Upper lobe of left lung (tissue), 6 donors: ENCODE measurements at regions not wholly inside any gene's neighbourhood (a gene's known extent, or its start where the extent isn't known, plus 50 kb on each side); places are given as distances from the start of the nearest gene placed in this dataset.
A peak's percentile ranks its signal among the peaks of the same experiment; 100 is the strongest.

ENCODE experiments used
- ATAC-seq, 2 donors: fragments of 200-7000 bp; cut with Tn5 transposase; one replicate each; pipeline ENCODE4 v1.9.1; 2022; ENCODE audit warnings: mild to moderate bottlenecking in 2 of 2, moderate library complexity in 2 of 2; ENCODE audit not compliant: low FRiP score in 2 of 2
- DNase-seq, 2 donors: peaks; one replicate each; pipeline ENCODE4 v3.0.0-alpha.2; 2019 to 2020
- H3K27ac ChIP-seq, 4 donors: fragments of 200-600 bp; sonication (generic); one replicate each; pipeline ENCODE4 v1.5.1; 2016 to 2019
- H3K27me3 ChIP-seq, 4 donors: fragments of 200-600 bp; sonication (generic); one replicate each; pipeline ENCODE4 v1.5.1; 2017 to 2019
- H3K36me3 ChIP-seq, 4 donors: fragments of 200-600 bp; sonication (generic); one replicate each; pipeline ENCODE4 v1.5.1; 2016 to 2019
- H3K4me1 ChIP-seq, 4 donors: fragments of 200-600 bp; sonication (generic); one replicate each; pipeline ENCODE4 v1.5.1; 2018 to 2019
- H3K4me3 ChIP-seq, 4 donors: fragments of 200-600 bp; sonication (generic); one replicate each; pipeline ENCODE4 v1.5.1; 2017 to 2019; ENCODE audit warnings: mild to moderate bottlenecking in 2 of 4, moderate library complexity in 1 of 4
- H3K9me3 ChIP-seq, 4 donors: fragments of 200-600 bp; sonication (generic); one replicate each; pipeline ENCODE4 v1.5.1; 2018 to 2019
- EP300 ChIP-seq, 4 donors: sonication (generic); formaldehyde crosslinking; IDR thresholded peaks; one replicate each; pipeline ENCODE4 v1.5.1; 2017; ENCODE audit warnings: antibody characterized with exemption in 4 of 4, control low read depth in 2 of 4
- POLR2A ChIP-seq, 4 donors: fragments of 450-650 bp; IDR thresholded peaks; one replicate each; pipeline ENCODE4 v1.5.1; 2016 to 2017; ENCODE audit warnings: antibody characterized with exemption in 4 of 4, mild to moderate bottlenecking in 2 of 4
- POLR2AphosphoS5 ChIP-seq, 2 donors: sonication (generic); formaldehyde crosslinking; IDR thresholded peaks; one replicate each; pipeline ENCODE4 v1.5.1; 2017; ENCODE audit warnings: antibody characterized with exemption in 2 of 2
- WGBS, 2 donors: methylation state at CpG; one replicate each; pipeline ENCODE4 v1.1.5; 2017 to 2018; 5-methylcytosine and 5-hydroxymethylcytosine counted together
- TF ChIP-seq, protein P1 (sequence below), 6 experiments: fragments of 450-650 bp in 4 of 6; fragments of 200-600 bp in 2 of 6; sonication (generic) in 2 of 6; IDR thresholded peaks; one replicate each; pipeline ENCODE4 v1.5.1; 2016 to 2019; ENCODE audit warnings: antibody characterized with exemption in 6 of 6
- donor health status: DM: no; HTN: no; CAD: no; lungs with moderate emphysema.
- donor health status: DM: no; HTN: yes; CAD: no; lungs with severe emphysema.

DNA sequence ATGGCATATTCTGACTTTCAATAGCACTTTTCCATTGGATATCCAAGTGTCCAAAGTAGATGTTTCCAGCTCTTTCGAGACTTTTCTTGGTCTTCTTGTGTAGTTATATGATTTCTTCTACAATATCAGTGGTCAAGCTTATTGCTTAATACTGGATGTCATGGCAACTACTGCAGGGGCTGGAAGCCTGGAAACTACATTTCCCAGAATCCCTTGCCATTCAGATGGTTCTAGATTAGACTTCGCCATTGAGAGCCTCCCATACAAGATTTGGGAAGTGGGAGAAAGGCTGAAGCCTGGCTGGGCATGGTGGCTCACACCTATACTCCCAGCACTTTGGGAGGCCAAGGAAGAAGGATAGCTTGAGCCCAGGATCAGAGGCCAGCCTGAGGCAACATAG is 153.6 kb downstream of the C16orf95 start:
- Histone ChIP-seq H3K27ac (no peak overlapping the region), H3K36me3 (no peaks in the 10 kb centered on the region), H3K4me3 (no peak overlapping the region), H3K27me3 (no peaks in the 10 kb centered on the region), H3K9me3 (no peaks in the 10 kb centered on the region), H3K4me1 (no peaks in the 10 kb centered on the region)
- 73 to 80% methylated on average over 2 of the region's 2 CpGs for WGBS, 2 donors
- ATAC-seq (no peak), DNase-seq (no peak)
- TF ChIP-seq POLR2A (IDR thresholded peaks at IDR 0.05) (no peak), POLR2AphosphoS5 (IDR thresholded peaks at IDR 0.05) (no peak), EP300 (IDR thresholded peaks at IDR 0.05) (no peak)
- TF ChIP-seq, protein P1, sequence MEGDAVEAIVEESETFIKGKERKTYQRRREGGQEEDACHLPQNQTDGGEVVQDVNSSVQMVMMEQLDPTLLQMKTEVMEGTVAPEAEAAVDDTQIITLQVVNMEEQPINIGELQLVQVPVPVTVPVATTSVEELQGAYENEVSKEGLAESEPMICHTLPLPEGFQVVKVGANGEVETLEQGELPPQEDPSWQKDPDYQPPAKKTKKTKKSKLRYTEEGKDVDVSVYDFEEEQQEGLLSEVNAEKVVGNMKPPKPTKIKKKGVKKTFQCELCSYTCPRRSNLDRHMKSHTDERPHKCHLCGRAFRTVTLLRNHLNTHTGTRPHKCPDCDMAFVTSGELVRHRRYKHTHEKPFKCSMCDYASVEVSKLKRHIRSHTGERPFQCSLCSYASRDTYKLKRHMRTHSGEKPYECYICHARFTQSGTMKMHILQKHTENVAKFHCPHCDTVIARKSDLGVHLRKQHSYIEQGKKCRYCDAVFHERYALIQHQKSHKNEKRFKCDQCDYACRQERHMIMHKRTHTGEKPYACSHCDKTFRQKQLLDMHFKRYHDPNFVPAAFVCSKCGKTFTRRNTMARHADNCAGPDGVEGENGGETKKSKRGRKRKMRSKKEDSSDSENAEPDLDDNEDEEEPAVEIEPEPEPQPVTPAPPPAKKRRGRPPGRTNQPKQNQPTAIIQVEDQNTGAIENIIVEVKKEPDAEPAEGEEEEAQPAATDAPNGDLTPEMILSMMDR (IDR thresholded peaks at IDR 0.05): no peak

DNA sequence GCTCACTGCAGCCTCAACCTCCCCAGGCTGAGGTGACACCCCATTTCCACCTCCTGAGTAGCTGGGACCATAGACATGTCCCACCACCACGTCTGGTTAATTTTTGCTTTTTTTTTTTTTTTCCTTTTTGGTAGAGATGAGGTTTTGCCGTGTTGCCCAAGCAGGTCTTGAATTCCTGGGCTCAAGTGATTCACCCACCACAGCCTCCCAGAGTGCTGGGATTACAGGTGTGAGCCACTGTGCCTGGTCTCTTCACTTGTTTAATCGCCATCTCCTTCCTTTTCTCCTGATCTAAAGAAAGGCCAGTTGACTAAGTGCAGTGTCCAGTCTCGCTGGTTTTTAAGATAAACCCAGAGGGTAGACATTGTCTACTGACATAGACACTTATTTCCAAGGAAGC is 152.0 kb downstream of the C16orf95 start:
- no peak for ATAC-seq
- no peak for DNase-seq
- no peaks in the 10 kb centered on the region for H3K27me3 ChIP-seq
- WGBS, 2 donors: 86 to 87% methylated on average over 4 of the region's 4 CpGs
- no peak overlapping the region for H3K27ac ChIP-seq
- no peaks in the 10 kb centered on the region for H3K4me1 ChIP-seq
- H3K4me3 ChIP-seq: no peak overlapping the region
- no peak for TF ChIP-seq EP300 (IDR thresholded peaks at IDR 0.05)
- TF ChIP-seq, protein P1 (IDR thresholded peaks at IDR 0.05): no peak
- TF ChIP-seq POLR2A (IDR thresholded peaks at IDR 0.05): no peak
- TF ChIP-seq POLR2AphosphoS5 (IDR thresholded peaks at IDR 0.05): no peak
- H3K36me3 ChIP-seq: no peaks in the 10 kb centered on the region
- H3K9me3 ChIP-seq: no peaks in the 10 kb centered on the region

DNA sequence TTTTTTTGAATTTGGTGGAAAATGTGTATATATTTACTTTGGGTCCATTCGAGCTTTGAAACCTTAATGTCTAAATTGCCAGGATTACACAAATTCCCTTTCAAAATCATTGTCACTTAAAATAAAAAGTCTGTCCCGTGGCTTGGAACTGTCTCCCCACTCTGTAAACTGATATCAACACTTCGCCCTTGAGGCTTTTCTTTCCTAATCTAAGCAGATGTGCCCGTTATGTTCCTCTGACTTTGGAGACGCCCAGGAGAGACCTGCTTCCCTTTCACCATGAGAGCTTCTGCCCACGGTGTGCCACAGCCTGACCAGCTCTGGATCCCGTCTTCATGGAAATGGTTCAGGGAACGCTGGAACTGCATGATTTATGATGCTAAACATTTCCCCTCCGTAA is 151.3 kb downstream of the C16orf95 start:
- TF ChIP-seq POLR2AphosphoS5 (IDR thresholded peaks at IDR 0.05): no peak
- no peak for TF ChIP-seq POLR2A (IDR thresholded peaks at IDR 0.05)
- TF ChIP-seq, protein P1 (IDR thresholded peaks at IDR 0.05): no peak
- Histone ChIP-seq H3K9me3 (no peaks in the 10 kb centered on the region), H3K4me3 (no peak overlapping the region), H3K36me3 (no peaks in the 10 kb centered on the region), H3K4me1 (no peaks in the 10 kb centered on the region), H3K27ac (no peak overlapping the region), H3K27me3 (no peaks in the 10 kb centered on the region)
- 67 to 68% methylated on average over 9 of the region's 9 CpGs for WGBS, 2 donors
- DNase-seq: no peak
- no peak for ATAC-seq

DNA sequence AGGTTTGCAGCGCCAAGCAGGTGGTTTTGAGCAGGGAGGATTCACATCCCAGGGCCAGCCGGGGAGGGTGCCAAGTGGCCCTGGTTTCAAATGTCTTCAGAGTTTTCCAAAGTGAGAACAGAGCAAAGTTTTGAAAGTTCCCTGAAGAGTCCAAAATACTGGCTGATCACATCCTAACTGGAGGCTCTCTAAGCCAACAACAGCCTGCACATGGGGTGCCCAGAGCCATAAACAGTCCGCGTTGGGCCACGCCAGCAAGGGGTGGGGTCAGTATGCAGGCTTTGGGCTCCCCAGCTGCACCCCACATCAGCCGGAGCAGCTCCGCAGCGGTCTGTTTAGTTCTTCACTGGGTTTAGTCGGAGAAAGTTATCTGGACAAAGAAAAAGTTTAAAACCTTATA is 150.9 kb downstream of the C16orf95 start:
- no peak overlapping the region for H3K4me3 ChIP-seq
- H3K27ac ChIP-seq: no peak overlapping the region
- no peaks in the 10 kb centered on the region for H3K9me3 ChIP-seq
- ATAC-seq (no peak), DNase-seq (peak in 1 of 2 donors; percentile 45)
- 81 to 86% methylated on average over 9 of the region's 9 CpGs for WGBS, 2 donors
- H3K36me3 ChIP-seq: no peaks in the 10 kb centered on the region
- H3K4me1 ChIP-seq: no peaks in the 10 kb centered on the region
- H3K27me3 ChIP-seq: no peaks in the 10 kb centered on the region
- TF ChIP-seq POLR2A (IDR thresholded peaks at IDR 0.05) (no peak), POLR2AphosphoS5 (IDR thresholded peaks at IDR 0.05) (no peak), EP300 (IDR thresholded peaks at IDR 0.05) (no peak)
- TF ChIP-seq, protein P1 (IDR thresholded peaks at IDR 0.05): no peak

DNA sequence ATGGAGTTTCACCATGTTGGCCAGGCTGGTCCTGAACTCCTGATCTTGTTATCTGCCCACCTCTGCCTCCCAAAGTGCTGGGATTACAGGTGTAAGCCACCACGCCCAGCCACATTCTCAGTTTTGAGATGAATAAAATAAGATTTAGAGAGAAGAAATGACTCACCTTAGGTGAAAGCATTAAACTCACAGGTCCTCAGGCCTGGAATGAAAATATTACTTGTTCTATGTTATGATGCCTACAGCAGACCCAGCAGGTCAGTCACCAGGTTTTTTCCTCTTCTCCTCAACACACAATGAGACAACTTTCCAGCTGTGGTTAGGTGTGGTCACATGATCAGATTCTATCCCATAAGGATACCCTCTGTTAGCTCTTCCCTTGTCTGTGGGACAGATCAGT is 150.3 kb downstream of the C16orf95 start:
- no peak for ATAC-seq
- TF ChIP-seq POLR2A (IDR thresholded peaks at IDR 0.05) (no peak), POLR2AphosphoS5 (IDR thresholded peaks at IDR 0.05) (no peak), EP300 (IDR thresholded peaks at IDR 0.05) (no peak)
- TF ChIP-seq, protein P1 (IDR thresholded peaks at IDR 0.05): no peak
- no peak for DNase-seq
- H3K4me3 ChIP-seq: no peak overlapping the region
- H3K9me3 ChIP-seq: no peaks in the 10 kb centered on the region
- 89 to 90% methylated on average over 1 of the region's 1 CpG for WGBS, 2 donors
- no peak overlapping the region for H3K27ac ChIP-seq
- H3K36me3 ChIP-seq: no peaks in the 10 kb centered on the region
- H3K27me3 ChIP-seq: no peaks in the 10 kb centered on the region
- no peaks in the 10 kb centered on the region for H3K4me1 ChIP-seq
